Psoas muscle (tissue), 7 donors: ENCODE measurements at regions not wholly inside any gene's neighbourhood (a gene's known extent, or its start where the extent isn't known, plus 50 kb on each side); places are given as distances from the start of the nearest gene placed in this dataset.

Experiments used
- ATAC-seq, 4 donors: fragments of 200-7000 bp; cut with Tn5 transposase; one replicate each; pipeline ENCODE4 v1.9.1; 2020; ENCODE audit warnings: moderate library complexity in 3 of 4, mild to moderate bottlenecking in 2 of 4
- DNase-seq, 2 donors: peaks; one replicate each; pipeline ENCODE4 v3.0.0-alpha.2; 2020
- H3K27ac ChIP-seq: fragments of 200-600 bp; one replicate; pipeline ENCODE4 v1.8.0; 2022
- H3K27me3 ChIP-seq, 3 donors: fragments of 200-600 bp in 1 of 3; one replicate each; pipeline versions ENCODE4 v1.6.1 to v1.8.0; 2013 to 2022; ENCODE audit warnings: low read length in 2 of 3, mild to moderate bottlenecking in 2 of 3, moderate library complexity in 1 of 3; ENCODE audit not compliant: insufficient read depth in 3 of 3
- H3K36me3 ChIP-seq, 2 donors: fragments of 200-600 bp in 1 of 2; one replicate each; pipeline versions ENCODE4 v1.6.1 to v1.8.0; 2013 to 2022; ENCODE audit warnings: low read depth in 1 of 2, mild to moderate bottlenecking in 1 of 2, moderate library complexity in 1 of 2; ENCODE audit not compliant: insufficient read depth in 1 of 2
- H3K4me1 ChIP-seq: fragments of 200-600 bp; one replicate; pipeline ENCODE4 v1.8.0; 2022
- H3K4me3 ChIP-seq: fragments of 200-600 bp; one replicate; pipeline ENCODE4 v1.8.0; 2022; ENCODE audit warnings: mild to moderate bottlenecking
- H3K9me3 ChIP-seq: fragments of 200-600 bp; one replicate; pipeline ENCODE4 v1.8.0; 2022
- CTCF ChIP-seq: fragments of 200-600 bp; IDR thresholded peaks from one replicate; pipeline ENCODE4 v1.8.0; 2022; ENCODE audit warnings: antibody characterized with exemption
- WGBS, 3 donors: extraction: QIAGEN DNeasy Blood & Tissue Kit; methylation state at CpG; one replicate each; pipeline versions ENCODE4 v1.1.6 to v1.1.7; 2013; 5-methylcytosine and 5-hydroxymethylcytosine counted together
- intact Hi-C, 2 donors: fragments of 100-400 bp; cut with DNase I; formaldehyde crosslinking; loops; one replicate each; pipeline versions ENCODE4 v1.11.0 to v1.14.2; 2022
- donor health status: healthy with polysubstance abuse.
- donor health status: DM: no; HTN: no; CAD: no; lungs with moderate emphysema.
- donor health status: Bipolar disorder and iron deficiency.
- donor health status: healthy.
- donor health status: DM: yes; HTN: yes; CAD: no.
- donor health status: DM: no; HTN: no; CAD: no.
- donor health status: DM: yes; HTN: yes; CAD: no.

- Histone ChIP-seq H3K27me3 (no peaks in the 10 kb centered on the region), H3K9me3 (no peaks in the 10 kb centered on the region), H3K4me3 (no peak overlapping the region), H3K27ac (no peak overlapping the region), H3K36me3 (no peaks in the 10 kb centered on the region), H3K4me1 (no peaks in the 10 kb centered on the region)
- no peak for TF ChIP-seq CTCF
- intact Hi-C loops: no loop called here
- ATAC-seq (no peak), DNase-seq (no peak)
- 84 to 97% (median 92%) methylated on average over 1 of the region's 1 CpG for WGBS, 3 donors
Observed at GRCh38 chr11:32039149-32039548, 51.7 kb upstream of the RCN1 start.

- whole genome bisulfite sequencing, 3 donors: 94 to 96% (median 94%) methylated on average over 2 of the region's 2 CpGs
- Histone ChIP-seq H3K27ac (no peak overlapping the region), H3K4me1 (no peaks in the 10 kb centered on the region), H3K36me3 (no peaks in the 10 kb centered on the region), H3K27me3 (peaks cover 0 to 3% (median 0%) of the 10 kb centered on the region in 3 donors), H3K4me3 (no peak overlapping the region), H3K9me3 (no peaks in the 10 kb centered on the region)
- intact Hi-C loops: no loop called here
- TF ChIP-seq CTCF: no peak
- no peak for ATAC-seq
- DNase-seq: no peak
Observed at GRCh38 chr11:32034680-32035079, 56.2 kb upstream of the RCN1 start.

- ATAC-seq: no peak
- 96 to 98% (median 97%) methylated on average over 1 of the region's 1 CpG for WGBS, 3 donors
- no peaks in the 10 kb centered on the region for H3K9me3 ChIP-seq
- intact Hi-C loops: no loop called here
- H3K27ac ChIP-seq: no peak overlapping the region
- TF ChIP-seq CTCF: no peak
- no peaks in the 10 kb centered on the region for H3K4me1 ChIP-seq
- no peak for DNase-seq
- H3K4me3 ChIP-seq: no peak overlapping the region
- peaks cover 0 to 3% (median 0%) of the 10 kb centered on the region in 3 donors for H3K27me3 ChIP-seq
- H3K36me3 ChIP-seq: no peaks in the 10 kb centered on the region
Observed at GRCh38 chr11:32034149-32034548, 56.7 kb upstream of the RCN1 start.

GRCh38 chr11:32033491-32033890 is 57.4 kb upstream of the RCN1 start:
- 78 to 88% (median 82%) methylated on average over 6 of the region's 6 CpGs for WGBS, 3 donors
- no peak overlapping the region for H3K27ac ChIP-seq

More at GRCh38 chr11:32033491-32033890, 57.4 kb upstream of the RCN1 start:
- DNase-seq (no peak), ATAC-seq (no peak)
- peaks cover 0 to 3% (median 1%) of the 10 kb centered on the region in 3 donors for H3K27me3 ChIP-seq
- no peak overlapping the region for H3K4me3 ChIP-seq
- no peaks in the 10 kb centered on the region for H3K4me1 ChIP-seq
- no peaks in the 10 kb centered on the region for H3K36me3 ChIP-seq
- intact Hi-C loops: no loop called here
- H3K9me3 ChIP-seq: no peaks in the 10 kb centered on the region
- TF ChIP-seq CTCF: no peak
